Testis (tissue), 2 donors: ENCODE measurements at regions not wholly inside any gene's neighbourhood (a gene's known extent, or its start where the extent isn't known, plus 50 kb on each side); places are given as distances from the start of the nearest gene placed in this dataset.

Experiments
- DNase-seq: peaks from one replicate; pipeline ENCODE4 v3.0.0-alpha.2; 2019
- H3K27ac ChIP-seq, 2 donors: fragments of 200-600 bp; sonication (generic); one replicate each; pipeline ENCODE4 v1.5.1; 2019
- H3K27me3 ChIP-seq: fragments of 200-600 bp; sonication (generic); one replicate; pipeline ENCODE4 v1.5.1; 2019
- H3K36me3 ChIP-seq: fragments of 200-600 bp; sonication (generic); one replicate; pipeline ENCODE4 v1.5.1; 2017; ENCODE audit warnings: low read depth; ENCODE audit errors: missing control alignments
- H3K4me1 ChIP-seq: fragments of 200-600 bp; sonication (generic); one replicate; pipeline ENCODE4 v1.5.1; 2019
- H3K4me3 ChIP-seq, 2 donors: fragments of 200-600 bp; sonication (generic); one replicate each; pipeline ENCODE4 v1.5.1; 2017 to 2019
- H3K9me3 ChIP-seq: fragments of 200-600 bp; sonication (generic); one replicate; pipeline ENCODE4 v1.5.1; 2017
- CTCF ChIP-seq, 3 experiments: fragments of 450-650 bp in 2 of 3; fragments of 200-600 bp in 1 of 3; sonication (generic) in 1 of 3; IDR thresholded peaks; one replicate each; pipeline ENCODE4 v1.5.1; 2016 to 2019; ENCODE audit warnings: antibody characterized with exemption in 3 of 3, mild to moderate bottlenecking in 2 of 3, moderate library complexity in 1 of 3
- POLR2A ChIP-seq: fragments of 450-650 bp; IDR thresholded peaks from one replicate; pipeline ENCODE4 v1.6.1; 2017; ENCODE audit warnings: antibody characterized with exemption, mild to moderate bottlenecking, moderate library complexity
- WGBS, 2 donors: methylation state at CpG; one replicate each; pipeline ENCODE4 v1.1.5; 2018; 5-methylcytosine and 5-hydroxymethylcytosine counted together
- intact Hi-C: fragments of 100-400 bp; cut with DNase I; formaldehyde crosslinking; loops from one replicate; pipeline ENCODE4 v1.15.1; 2023; ENCODE audit warnings: low total_unique reads

- Histone ChIP-seq H3K9me3 (no peaks in the 10 kb centered on the region), H3K27me3 (no peaks in the 10 kb centered on the region), H3K27ac (no peak overlapping the region), H3K4me1 (no peaks in the 10 kb centered on the region), H3K36me3 (no peaks in the 10 kb centered on the region), H3K4me3 (peak overlapping the region; percentile 24 to 31)
- TF ChIP-seq CTCF (IDR thresholded peaks at IDR 0.05) (no peak), POLR2A (no peak)
- 47 to 81% methylated on average over 10 to 16 of the region's 16 CpGs for WGBS, 2 donors
- intact Hi-C loops: no loop called here
- DNase-seq: peak; percentile 39
Observed at GRCh38 chr5:98121036-98121936, 652.2 kb upstream of the RGMB start.

- Histone ChIP-seq H3K27ac (no peak overlapping the region), H3K9me3 (no peaks in the 10 kb centered on the region), H3K4me1 (no peaks in the 10 kb centered on the region), H3K4me3 (no peak overlapping the region), H3K36me3 (no peaks in the 10 kb centered on the region), H3K27me3 (no peaks in the 10 kb centered on the region)
- intact Hi-C loops: no loop called here
- WGBS, 2 donors: 87 to 88% methylated on average over 2 of the region's 2 CpGs
- TF ChIP-seq POLR2A: no peak
- TF ChIP-seq CTCF (IDR thresholded peaks at IDR 0.05): no peak
- DNase-seq: no peak
Observed at GRCh38 chr5:98128271-98128670, 645.2 kb upstream of the RGMB start.

DNA sequence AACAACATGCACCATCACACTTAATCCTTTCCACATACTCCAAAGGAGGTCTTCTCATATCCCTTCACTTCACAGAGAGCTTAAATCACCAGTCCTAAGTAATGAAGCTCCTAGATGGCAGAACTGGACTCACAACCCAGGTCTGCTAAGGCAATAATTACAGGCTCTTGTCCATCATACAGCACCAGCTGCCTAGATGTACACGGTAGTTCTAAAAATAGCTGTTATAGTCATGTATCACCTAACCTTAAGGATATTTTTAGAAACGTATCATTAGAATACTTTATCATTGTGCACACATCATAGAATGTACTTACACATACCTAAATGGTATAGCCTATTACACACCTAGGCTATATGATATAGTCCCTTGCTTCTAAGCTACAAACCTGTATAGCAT, 644.6 kb upstream of the RGMB start:
- no peaks in the 10 kb centered on the region for H3K9me3 ChIP-seq
- no peaks in the 10 kb centered on the region for H3K4me1 ChIP-seq
- intact Hi-C loops: no loop called here
- TF ChIP-seq CTCF (IDR thresholded peaks at IDR 0.05) (no peak), POLR2A (no peak)
- no peak overlapping the region for H3K27ac ChIP-seq
- 91 to 93% methylated on average over 2 of the region's 2 CpGs for WGBS, 2 donors
- H3K4me3 ChIP-seq: no peak overlapping the region
- no peaks in the 10 kb centered on the region for H3K36me3 ChIP-seq
- no peaks in the 10 kb centered on the region for H3K27me3 ChIP-seq
- no peak for DNase-seq

DNA sequence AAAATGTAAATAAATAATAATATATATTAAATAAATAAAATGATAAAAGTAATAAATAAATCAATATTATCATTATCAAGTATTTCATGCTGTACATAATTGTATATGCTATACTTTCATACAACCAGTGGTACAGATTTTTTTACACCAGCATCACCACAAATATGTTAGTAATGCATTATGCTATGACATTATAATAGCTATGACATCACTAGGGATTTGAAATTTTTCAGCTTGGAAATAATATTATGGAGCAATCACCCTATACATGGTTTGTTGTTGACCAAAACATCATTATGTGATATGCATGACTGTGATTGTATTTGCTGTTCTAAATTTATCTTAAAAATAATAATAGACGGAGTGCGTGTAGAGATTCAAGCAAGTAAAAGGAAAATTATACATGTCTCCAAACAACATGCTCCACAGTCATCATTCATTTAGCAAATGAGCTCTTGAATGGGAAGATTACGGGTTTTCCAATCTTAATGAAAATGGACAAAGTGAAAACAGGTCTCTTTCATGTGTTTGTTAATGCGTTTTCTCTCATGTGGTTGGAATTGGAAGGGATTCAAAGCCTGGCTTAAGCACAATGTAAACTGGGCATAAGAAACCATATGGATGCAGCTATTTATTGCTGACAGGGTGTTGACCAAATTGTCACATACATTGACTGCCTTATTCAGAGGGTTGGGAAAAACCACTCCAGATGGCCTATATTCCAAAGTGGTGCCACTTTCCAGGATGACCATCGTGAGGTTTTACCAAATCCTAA, 643.0 kb upstream of the RGMB start:
- Histone ChIP-seq H3K4me1 (no peaks in the 10 kb centered on the region), H3K36me3 (no peaks in the 10 kb centered on the region), H3K27me3 (no peaks in the 10 kb centered on the region), H3K4me3 (no peak overlapping the region), H3K9me3 (no peaks in the 10 kb centered on the region), H3K27ac (no peak overlapping the region)
- TF ChIP-seq POLR2A (no peak), CTCF (IDR thresholded peaks at IDR 0.05) (no peak)
- DNase-seq: no peak
- intact Hi-C loops: no loop called here
- 88 to 93% methylated on average over 5 of the region's 5 CpGs for WGBS, 2 donors
